H1 (cell line): ENCODE measurements at regions not wholly inside any gene's neighbourhood (a gene's known extent, or its start where the extent isn't known, plus 50 kb on each side); places are given as distances from the start of the nearest gene placed in this dataset.

Experiments used
- CHD7 ChIP-seq: fragments of 300-600 bp; sonication (generic); IDR thresholded peaks from 2 replicates; pipeline ENCODE4 v1.7.1; 2012; ENCODE audit warnings: low read length, moderate library complexity, mild to moderate bottlenecking, inconsistent platforms; ENCODE audit not compliant: insufficient replicate concordance
- CTCF ChIP-seq, 3 experiments: IDR thresholded peaks; 1 replicate in 2 of 3; 2 replicates in 1 of 3; pipeline versions ENCODE4 v1.5.1 to v1.6.1; 2011; ENCODE audit warnings: low read length in 3 of 3, mild to moderate bottlenecking in 3 of 3, inconsistent platforms in 2 of 3, low read depth in 1 of 3, moderate library complexity in 1 of 3; ENCODE audit not compliant: insufficient read depth in 1 of 3; ENCODE audit errors: control extremely low read depth in 1 of 3
- E2F6 ChIP-seq: IDR thresholded peaks from 2 replicates; pipeline ENCODE4 v1.6.1; 2012; ENCODE audit warnings: inconsistent platforms
- RFX5 ChIP-seq: IDR thresholded peaks from 2 replicates; pipeline ENCODE4 v1.6.1; 2011; ENCODE audit warnings: low read depth, low read length, improper control_type of control experiment, borderline replicate concordance
- SIX5 ChIP-seq: IDR thresholded peaks from 2 replicates; pipeline ENCODE4 v1.6.1; 2011; ENCODE audit warnings: mild to moderate bottlenecking, low read depth, low read length

- TF ChIP-seq CHD7, result no peak
- TF ChIP-seq CTCF (IDR thresholded peaks at IDR 0.05; ENCODE audit: control extremely low read depth in 1 of 3, insufficient read depth in 1 of 3, low read depth in 1 of 3, low read length in 3 of 3), result no peak
- no peak for TF ChIP-seq RFX5
- TF ChIP-seq SIX5, result no peak
- TF ChIP-seq E2F6, result no peak
Observed at GRCh38 chr12:20317554-20317953, 50.8 kb upstream of the PDE3A start (continued).
